HCT116 (cell line): ENCODE measurements at regions not wholly inside any gene's neighbourhood (a gene's known extent, or its start where the extent isn't known, plus 50 kb on each side); places are given as distances from the start of the nearest gene placed in this dataset.

Source experiments
- ATAC-seq: fragments of 200-7000 bp; cut with Tn5 transposase; 2 replicates; pipeline ENCODE4 v1.9.1; 2020; ENCODE audit warnings: mild to moderate bottlenecking, moderate library complexity
- BruUV-seq: library from RNA; stranded (reverse); fragments of 400-500 nt; replicated peaks from 2 replicates; lab custom pipeline; 2021; lab: Mats Ljungman, UMichigan
- CTCF ChIA-PET: fragments of 300-600 bp; sonication (Branson Sonifier 250); formaldehyde crosslinking; loops from one replicate; lab custom pipeline; 2021; ENCODE audit warnings: antibody characterized with exemption; lab: Charles Lee
- POLR2A ChIA-PET: fragments of 300-600, 350-600 bp; sonication (Branson Sonifier 250); formaldehyde crosslinking; loops from one replicate; lab custom pipeline; 2021; ENCODE audit warnings: antibody characterized with exemption; lab: Charles Lee
- RAD21 ChIA-PET, 2 experiments: fragments of 300-600 bp; sonication (Branson Sonifier 250); formaldehyde crosslinking; loops; one replicate each; lab custom pipeline; 2023; ENCODE audit warnings: low total read pairs in 2 of 2; ENCODE audit not compliant: uncharacterized antibody in 2 of 2, unreplicated experiment in 2 of 2, low non-redundant PET in 1 of 2; lab: Charles Lee
- DNase-seq: peaks from one replicate; pipeline ENCODE4 v3.0.0-alpha.2; 2010; ENCODE audit warnings: low read depth, low spot score
- H2AFZ ChIP-seq: fragments of 200-600 bp; shearing (Covaris generic), sonication (generic); 2 replicates; pipeline ENCODE4 v1.6.1; 2017; ENCODE audit warnings: low read depth, mixed run types, mixed read lengths, antibody characterized with exemption, low read length; ENCODE audit not compliant: poor library complexity, severe bottlenecking
- H3K27ac ChIP-seq: 2 replicates; pipeline ENCODE4 v1.5.1; 2012; ENCODE audit warnings: low read depth, low read length
- H3K27me3 ChIP-seq: fragments of 200-600 bp; sonication (generic); 2 replicates; pipeline ENCODE4 v1.6.1; 2016; ENCODE audit warnings: mixed run types, low read length, mixed read lengths; ENCODE audit not compliant: insufficient read depth
- H3K36me3 ChIP-seq, 2 experiments: fragments of 200-500 bp in 1 of 2; fragments of 200-600 bp in 1 of 2; sonication (Bioruptor generic) in 1 of 2; sonication (generic) in 1 of 2; 2 replicates each; pipeline versions ENCODE4 v1.5.1 to v1.6.1; 2014 to 2016; ENCODE audit warnings: low read length in 2 of 2, inconsistent platforms in 1 of 2, mixed read lengths in 1 of 2, mixed run types in 1 of 2; ENCODE audit not compliant: insufficient read depth in 2 of 2, control insufficient read depth in 1 of 2
- H3K4me1 ChIP-seq, 2 experiments: fragments of 200-600 bp in 1 of 2; sonication (generic) in 1 of 2; 2 replicates each; pipeline versions ENCODE4 v1.5.1 to v1.6.1; 2012 to 2017; ENCODE audit warnings: low read length in 2 of 2, inconsistent platforms in 1 of 2, mild to moderate bottlenecking in 1 of 2, mixed read lengths in 1 of 2, mixed run types in 1 of 2, moderate library complexity in 1 of 2; ENCODE audit not compliant: insufficient read depth in 2 of 2, control insufficient read depth in 1 of 2
- H3K4me2 ChIP-seq: fragments of 200-600 bp; sonication (generic); 2 replicates; pipeline ENCODE4 v1.6.1; 2017; ENCODE audit warnings: mixed run types, low read length, mixed read lengths
- H3K4me3 ChIP-seq, 2 experiments: fragments of 200-600 bp in 1 of 2; sonication (generic) in 1 of 2; replicated peaks in 1 of 2; 2 replicates each; pipeline ENCODE4 v1.5.1; 2011 to 2016; ENCODE audit warnings: low read length in 2 of 2, control low read depth in 1 of 2, low read depth in 1 of 2, mild to moderate bottlenecking in 1 of 2, mixed read lengths in 1 of 2, mixed run types in 1 of 2
- H3K79me2 ChIP-seq: fragments of 200-600 bp; sonication (generic); 2 replicates; pipeline ENCODE4 v1.6.1; 2017; ENCODE audit warnings: mild to moderate bottlenecking, mixed run types, low read length, moderate library complexity, mixed read lengths; ENCODE audit not compliant: insufficient read depth
- H3K9ac ChIP-seq: fragments of 200-600 bp; sonication (generic); 2 replicates; pipeline ENCODE4 v1.6.1; 2016; ENCODE audit warnings: low read length, mixed read lengths
- H3K9me2 ChIP-seq: fragments of 200-600 bp; sonication (generic), shearing (Covaris generic); 2 replicates; pipeline ENCODE4 v1.6.1; 2017; ENCODE audit warnings: mixed run types, mild to moderate bottlenecking, moderate library complexity; ENCODE audit not compliant: insufficient read depth
- H3K9me3 ChIP-seq, 2 experiments: fragments of 200-500 bp in 1 of 2; fragments of 200-600 bp in 1 of 2; sonication (Bioruptor generic) in 1 of 2; sonication (generic) in 1 of 2; 2 replicates each; pipeline ENCODE4 v1.6.1; 2014 to 2017; ENCODE audit warnings: low read length in 2 of 2, mixed read lengths in 2 of 2, inconsistent platforms in 1 of 2, low read depth in 1 of 2, mild to moderate bottlenecking in 1 of 2, mixed run types in 1 of 2, moderate library complexity in 1 of 2; ENCODE audit not compliant: control insufficient read depth in 1 of 2, insufficient read depth in 1 of 2
- H4K20me1 ChIP-seq: fragments of 200-600 bp; sonication (generic), shearing (Covaris generic); 2 replicates; pipeline ENCODE4 v1.6.1; 2017; ENCODE audit warnings: mixed run types, mild to moderate bottlenecking, moderate library complexity; ENCODE audit not compliant: insufficient read depth
- ATF3 ChIP-seq: IDR thresholded peaks from 2 replicates; pipeline ENCODE4 v1.6.1; 2012
- CBX3 ChIP-seq: IDR thresholded peaks from 2 replicates; pipeline ENCODE4 v1.6.1; 2012; ENCODE audit warnings: low read depth
- CEBPB ChIP-seq: IDR thresholded peaks from 2 replicates; pipeline ENCODE4 v1.6.1; 2012; ENCODE audit warnings: low read depth
- CTCF ChIP-seq, 3 experiments: fragments of 200-600 bp in 1 of 3; sonication (generic) in 1 of 3; IDR thresholded peaks in 2 of 3; conservative IDR thresholded peaks in 1 of 3; 2 replicates each; pipeline ENCODE4 v1.5.1; 2012 to 2017; ENCODE audit warnings: low read depth in 2 of 3, low read length in 2 of 3, antibody characterized with exemption in 1 of 3, borderline replicate concordance in 1 of 3, control low read depth in 1 of 3, mild to moderate bottlenecking in 1 of 3, mixed read lengths in 1 of 3, mixed run types in 1 of 3, moderate library complexity in 1 of 3; ENCODE audit not compliant: insufficient read depth in 1 of 3
- EGR1 ChIP-seq: IDR thresholded peaks from 2 replicates; pipeline ENCODE4 v1.6.1; 2012; ENCODE audit warnings: low read depth
- ELF1 ChIP-seq: IDR thresholded peaks from 2 replicates; pipeline ENCODE4 v1.6.1; 2012; ENCODE audit warnings: low read depth, borderline replicate concordance
- EZH2phosphoT487 ChIP-seq: fragments of 200-600 bp; IDR thresholded peaks from 2 replicates; pipeline ENCODE4 v1.6.1; 2018; ENCODE audit warnings: antibody characterized with exemption, borderline replicate concordance
- FOSL1 ChIP-seq: IDR thresholded peaks from 2 replicates; pipeline ENCODE4 v1.6.1; 2012; ENCODE audit warnings: low read depth
- MAX ChIP-seq: IDR thresholded peaks from 2 replicates; pipeline ENCODE4 v1.6.1; 2012
- POLR2A ChIP-seq: IDR thresholded peaks from 2 replicates; pipeline ENCODE4 v1.7.0; 2011; ENCODE audit warnings: borderline replicate concordance; ENCODE audit not compliant: insufficient read depth, insufficient read length; ENCODE audit errors: extremely low read depth
- POLR2AphosphoS5 ChIP-seq: IDR thresholded peaks from 2 replicates; pipeline ENCODE4 v1.6.1; 2011; ENCODE audit warnings: mild to moderate bottlenecking, low read depth, low read length, moderate library complexity
- RAD21 ChIP-seq: IDR thresholded peaks from 2 replicates; pipeline ENCODE4 v1.6.1; 2012; ENCODE audit warnings: low read depth, mild to moderate bottlenecking
- REST ChIP-seq: IDR thresholded peaks from 2 replicates; pipeline ENCODE4 v1.6.1; 2012; ENCODE audit warnings: low read depth
- SP1 ChIP-seq: IDR thresholded peaks from 2 replicates; pipeline ENCODE4 v1.6.1; 2012; ENCODE audit warnings: low read depth
- SRF ChIP-seq: IDR thresholded peaks from 2 replicates; pipeline ENCODE4 v1.6.1; 2012; ENCODE audit warnings: low read depth
- TCF7L2 ChIP-seq: IDR thresholded peaks from 2 replicates; pipeline ENCODE4 v1.7.0; 2011; ENCODE audit warnings: borderline replicate concordance, inconsistent platforms; ENCODE audit not compliant: insufficient read depth, insufficient read length; ENCODE audit errors: extremely low read depth
- YY1 ChIP-seq: IDR thresholded peaks from 2 replicates; pipeline ENCODE4 v1.6.1; 2011; ENCODE audit warnings: low read length, low read depth, moderate library complexity, mild to moderate bottlenecking; ENCODE audit not compliant: insufficient replicate concordance; ENCODE audit errors: extremely low read depth
- ZFX ChIP-seq: fragments of 450-650 bp; IDR thresholded peaks from 2 replicates; pipeline ENCODE4 v1.6.1; 2017
- ZNF274 ChIP-seq: fragments of 200-500 bp; sonication (Bioruptor generic); IDR thresholded peaks from 2 replicates; pipeline ENCODE4 v1.6.1; 2014; ENCODE audit warnings: mild to moderate bottlenecking, low read depth, low read length, inconsistent platforms
- intact Hi-C: fragments of 100-400 bp; cut with micrococcal nuclease; formaldehyde crosslinking; loops from 2 replicates; pipeline ENCODE4 v1.10.0; 2022

- Histone ChIP-seq H2AFZ (no peak overlapping the region), H3K9me2 (no peaks in the 10 kb centered on the region), H3K4me1 (no peaks in the 10 kb centered on the region), H3K9me3 (no peaks in the 10 kb centered on the region), H3K27me3 (0 out of 2 replicates have a peak, but pooled peaks cover 4% of the 10 kb centered on the region), H3K79me2 (no peaks in the 10 kb centered on the region), H3K4me3 (no peak overlapping the region), H3K27ac (no peak overlapping the region), H4K20me1 (no peaks in the 10 kb centered on the region), H3K36me3 (no peaks in the 10 kb centered on the region), H3K4me2 (no peak overlapping the region), H3K9ac (no peak overlapping the region)
- RAD21 ChIA-PET: no interaction called here
- no peak for TF ChIP-seq TCF7L2
- no peak for TF ChIP-seq POLR2A
- TF ChIP-seq ELF1: no peak
- no peak for TF ChIP-seq MAX
- TF ChIP-seq ATF3: no peak
- TF ChIP-seq EGR1: no peak
- no peak for TF ChIP-seq CBX3
- TF ChIP-seq ZFX: no peak
- TF ChIP-seq EZH2phosphoT487: no peak
- TF ChIP-seq SP1: no peak
- TF ChIP-seq RAD21: no peak
- no peak for TF ChIP-seq CEBPB
- TF ChIP-seq POLR2AphosphoS5: no peak
- no peak for TF ChIP-seq FOSL1
- TF ChIP-seq REST: no peak
- no peak for TF ChIP-seq CTCF (IDR thresholded peaks at IDR 0.05 in 2 of 3, conservative IDR thresholded peaks at IDR 0.05 in 1 of 3; ENCODE audit: borderline replicate concordance in 1 of 3, insufficient read depth in 1 of 3, low read depth in 2 of 3, low read length in 2 of 3)
- TF ChIP-seq YY1: no peak
- no peak for TF ChIP-seq ZNF274
- TF ChIP-seq SRF: no peak
- DNase-seq (no peak), ATAC-seq (no peak)
- CTCF ChIA-PET: no interaction called here
- POLR2A ChIA-PET: interaction anchor here (0.7 kb wide), 1 partner anchor 74 kb away, joined by 3 read pairs; no protein-coding TSS in a partner anchor
- intact Hi-C loops: no loop called here
- BruUV-seq: no TSS peak
Measured at GRCh38 chr11:32164836-32165235, 74.0 kb downstream of the RCN1 start.
